Ascending aorta (tissue), 2 donors: ENCODE measurements at regions not wholly inside any gene's neighbourhood (a gene's known extent, or its start where the extent isn't known, plus 50 kb on each side); places are given as distances from the start of the nearest gene placed in this dataset.

Experiments used
- DNase-seq, 2 donors: peaks; one replicate each; pipeline ENCODE4 v3.0.0-alpha.2; 2019; ENCODE audit warnings: low spot score in 2 of 2
- H3K27ac ChIP-seq, 2 donors: fragments of 200-600 bp; sonication (generic); one replicate each; pipeline ENCODE4 v1.5.1; 2016 to 2017; ENCODE audit warnings: mild to moderate bottlenecking in 1 of 2
- H3K27me3 ChIP-seq: fragments of 200-600 bp; sonication (generic); one replicate; pipeline ENCODE4 v1.5.1; 2017
- H3K36me3 ChIP-seq, 2 donors: fragments of 200-600 bp; sonication (generic); one replicate each; pipeline ENCODE4 v1.5.1; 2016
- H3K4me1 ChIP-seq, 2 donors: fragments of 200-600 bp; sonication (generic); one replicate each; pipeline ENCODE4 v1.5.1; 2016 to 2017; ENCODE audit warnings: mild to moderate bottlenecking in 1 of 2
- H3K4me3 ChIP-seq, 2 donors: fragments of 200-600 bp; sonication (generic); one replicate each; pipeline ENCODE4 v1.5.1; 2016 to 2017; ENCODE audit warnings: mild to moderate bottlenecking in 1 of 2
- H3K9me3 ChIP-seq, 2 donors: fragments of 200-600 bp; sonication (generic); one replicate each; pipeline ENCODE4 v1.5.1; 2016
- CTCF ChIP-seq, 3 experiments: fragments of 200-600 bp in 2 of 3; fragments of 450-650 bp in 1 of 3; sonication (generic) in 2 of 3; IDR thresholded peaks; one replicate each; pipeline ENCODE4 v1.5.1; 2016 to 2019; ENCODE audit warnings: antibody characterized with exemption in 3 of 3, mild to moderate bottlenecking in 1 of 3, moderate library complexity in 1 of 3
- intact Hi-C: fragments of 100-400 bp; cut with DNase I; formaldehyde crosslinking; loops from one replicate; pipeline ENCODE4 v1.15.1; 2023

GRCh38 chr18:71027531-71027930 is 738.7 kb downstream of the SOCS6 start:
- Histone ChIP-seq H3K27ac (no peak overlapping the region), H3K4me3 (no peak overlapping the region), H3K36me3 (no peaks in the 10 kb centered on the region), H3K27me3 (no peaks in the 10 kb centered on the region), H3K9me3 (no peaks in the 10 kb centered on the region), H3K4me1 (no peaks in the 10 kb centered on the region)
- intact Hi-C loops, result no loop called here
- DNase-seq, result no peak
- no peak for TF ChIP-seq CTCF (IDR thresholded peaks at IDR 0.05)

GRCh38 chr18:71025505-71026225 is 736.8 kb downstream of the SOCS6 start:
- Histone ChIP-seq H3K27me3 (no peaks in the 10 kb centered on the region), H3K9me3 (no peaks in the 10 kb centered on the region), H3K4me3 (no peak overlapping the region), H3K27ac (no peak overlapping the region), H3K36me3 (no peaks in the 10 kb centered on the region), H3K4me1 (no peaks in the 10 kb centered on the region)
- TF ChIP-seq CTCF (IDR thresholded peaks at IDR 0.05), result no peak
- intact Hi-C loops, result no loop called here
- DNase-seq, result no peak

GRCh38 chr18:71022389-71022788 is 733.5 kb downstream of the SOCS6 start:
- Histone ChIP-seq H3K4me1 (no peaks in the 10 kb centered on the region), H3K9me3 (no peaks in the 10 kb centered on the region), H3K36me3 (no peaks in the 10 kb centered on the region), H3K27me3 (no peaks in the 10 kb centered on the region), H3K27ac (no peak overlapping the region), H3K4me3 (no peak overlapping the region)
- intact Hi-C loops, result no loop called here
- TF ChIP-seq CTCF (IDR thresholded peaks at IDR 0.05), result no peak
- no peak for DNase-seq

GRCh38 chr18:71021030-71021362 is 732.2 kb downstream of the SOCS6 start:
- TF ChIP-seq CTCF (IDR thresholded peaks at IDR 0.05), result no peak
- Histone ChIP-seq H3K4me1 (no peaks in the 10 kb centered on the region), H3K27ac (no peak overlapping the region), H3K36me3 (no peaks in the 10 kb centered on the region), H3K9me3 (no peaks in the 10 kb centered on the region), H3K4me3 (no peak overlapping the region), H3K27me3 (no peaks in the 10 kb centered on the region)
- intact Hi-C loops, result no loop called here
- no peak for DNase-seq

GRCh38 chr18:71020342-71021029 is 731.6 kb downstream of the SOCS6 start:
- H3K4me3 ChIP-seq, result no peak overlapping the region
- no peaks in the 10 kb centered on the region for H3K36me3 ChIP-seq
- DNase-seq, result no peak
- intact Hi-C loops, result no loop called here
- H3K4me1 ChIP-seq, result no peaks in the 10 kb centered on the region
- no peak overlapping the region for H3K27ac ChIP-seq
- no peak for TF ChIP-seq CTCF (IDR thresholded peaks at IDR 0.05)
- no peaks in the 10 kb centered on the region for H3K27me3 ChIP-seq
- no peaks in the 10 kb centered on the region for H3K9me3 ChIP-seq
